Effector memory CD8-positive, alpha-beta T cell (primary cell): ENCODE measurements at regions not wholly inside any gene's neighbourhood (a gene's known extent, or its start where the extent isn't known, plus 50 kb on each side); places are given as distances from the start of the nearest gene placed in this dataset.
A peak's percentile ranks its signal among the peaks of the same experiment; 100 is the strongest.

ENCODE experiments used
- ATAC-seq: fragments of 150-1000 bp; cut with Tn5 transposase; replicated peaks from 2 replicates; pipeline ENCODE4 v1.10.0; 2021; ENCODE audit warnings: mild to moderate bottlenecking, moderate library complexity
- DNase-seq, 3 experiments: peaks; one replicate each; pipeline ENCODE4 v3.0.0; 2021
- H3K27ac Mint-ChIP-seq, 2 donors: one replicate each; pipeline ENCODE4 v1.8.0; 2022; ENCODE audit warnings: mild to moderate bottlenecking in 2 of 2, mixed read lengths in 2 of 2, moderate library complexity in 2 of 2
- H3K27me3 Mint-ChIP-seq, 2 donors: one replicate each; pipeline ENCODE4 v1.8.0; 2022; ENCODE audit warnings: mixed read lengths in 2 of 2
- H3K36me3 Mint-ChIP-seq: one replicate; pipeline ENCODE4 v1.8.0; 2022; ENCODE audit warnings: mild to moderate bottlenecking, moderate library complexity, mixed read lengths; ENCODE audit not compliant: insufficient read depth
- H3K4me1 Mint-ChIP-seq, 2 donors: one replicate each; pipeline ENCODE4 v1.8.0; 2022; ENCODE audit warnings: low read depth in 2 of 2, mixed read lengths in 2 of 2
- H3K4me3 Mint-ChIP-seq, 2 donors: one replicate each; pipeline ENCODE4 v1.8.0; 2022; ENCODE audit warnings: mild to moderate bottlenecking in 2 of 2, mixed read lengths in 2 of 2, moderate library complexity in 2 of 2
- H3K9me3 Mint-ChIP-seq, 2 donors: one replicate each; pipeline ENCODE4 v1.8.0; 2022; ENCODE audit warnings: mixed read lengths in 2 of 2

GRCh38 chr7:140232957-140233917, 56.5 kb upstream of the KDM7A start:
- ATAC-seq, result no peak
- H3K4me3 Mint-ChIP-seq, result peak overlapping the region in 1 of 2 donors; percentile 88
- peak overlapping the region in 1 of 2 donors; percentile 49 for H3K27ac Mint-ChIP-seq
- H3K27me3 Mint-ChIP-seq, result no peaks in the 10 kb centered on the region
- peaks cover 20 to 24% of the 10 kb centered on the region in 2 donors for H3K4me1 Mint-ChIP-seq
- peaks cover 29% of the 10 kb centered on the region for H3K36me3 Mint-ChIP-seq
- DNase-seq, result no peak
- no peaks in the 10 kb centered on the region for H3K9me3 Mint-ChIP-seq

GRCh38 chr7:140231771-140232491, 55.1 kb upstream of the KDM7A start:
- H3K27me3 Mint-ChIP-seq, result no peaks in the 10 kb centered on the region
- H3K36me3 Mint-ChIP-seq, result peaks cover 29% of the 10 kb centered on the region
- ATAC-seq (no peak), DNase-seq (no peak)
- no peaks in the 10 kb centered on the region for H3K9me3 Mint-ChIP-seq
- peak overlapping the region; percentile 97 to 100 for H3K27ac Mint-ChIP-seq
- peak overlapping the region; percentile 88 to 92 for H3K4me3 Mint-ChIP-seq
- peaks cover 20 to 27% of the 10 kb centered on the region in 2 donors for H3K4me1 Mint-ChIP-seq

DNA sequence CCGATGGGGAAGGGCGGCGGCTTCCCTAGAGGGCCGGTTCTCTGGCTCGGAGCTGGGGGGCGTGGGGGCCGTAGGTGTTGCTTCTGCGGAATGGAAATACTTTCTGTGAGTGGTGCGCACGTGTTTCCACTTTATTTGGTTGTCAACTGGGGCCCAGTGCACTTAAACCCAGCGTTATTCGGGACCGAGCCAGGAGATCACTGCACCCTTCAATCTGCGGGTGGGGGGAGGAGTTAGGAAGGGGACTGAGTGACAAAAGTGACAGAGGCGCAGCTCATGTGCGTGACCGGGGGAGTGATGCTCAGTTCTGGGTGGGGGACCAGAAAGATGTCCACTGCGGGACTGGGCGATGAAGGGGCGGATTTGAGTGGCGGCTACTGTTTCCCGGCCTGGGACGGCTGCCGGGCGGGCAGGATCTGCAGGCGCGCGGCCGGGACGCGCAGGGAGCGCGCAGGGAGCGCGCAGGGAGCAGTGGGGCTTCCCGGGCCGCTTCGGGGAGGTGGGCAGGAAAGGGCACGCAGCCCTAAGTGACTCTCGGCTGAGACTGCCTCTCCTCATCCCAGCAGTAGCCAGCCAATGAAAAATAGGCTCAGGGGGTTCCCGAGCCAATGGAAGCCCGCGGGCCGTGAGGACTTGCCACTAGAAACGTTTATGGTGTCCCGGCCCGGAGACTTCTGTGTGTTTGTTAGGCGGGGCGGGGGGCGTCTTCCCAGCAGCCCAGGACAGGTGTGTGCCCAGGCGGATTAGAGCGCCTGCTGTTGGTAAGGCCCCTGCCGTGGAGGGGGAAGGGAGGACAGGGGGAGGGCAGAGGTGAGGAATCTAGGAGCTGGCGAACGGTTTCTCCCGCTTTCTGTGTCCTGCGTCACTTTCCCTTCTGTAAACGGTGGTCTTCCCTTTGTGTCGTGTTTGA, 54.3 kb upstream of the KDM7A start:
- H3K36me3 Mint-ChIP-seq, result peaks cover 29% of the 10 kb centered on the region
- DNase-seq (peak in 2 of 3 experiments; percentile 13 to 41), ATAC-seq (peak; percentile 28)
- H3K4me1 Mint-ChIP-seq, result peaks cover 24 to 33% of the 10 kb centered on the region in 2 donors
- peak overlapping the region; percentile 88 to 92 for H3K4me3 Mint-ChIP-seq
- no peaks in the 10 kb centered on the region for H3K9me3 Mint-ChIP-seq
- no peaks in the 10 kb centered on the region for H3K27me3 Mint-ChIP-seq
- H3K27ac Mint-ChIP-seq, result peak overlapping the region; percentile 97 to 100

DNA sequence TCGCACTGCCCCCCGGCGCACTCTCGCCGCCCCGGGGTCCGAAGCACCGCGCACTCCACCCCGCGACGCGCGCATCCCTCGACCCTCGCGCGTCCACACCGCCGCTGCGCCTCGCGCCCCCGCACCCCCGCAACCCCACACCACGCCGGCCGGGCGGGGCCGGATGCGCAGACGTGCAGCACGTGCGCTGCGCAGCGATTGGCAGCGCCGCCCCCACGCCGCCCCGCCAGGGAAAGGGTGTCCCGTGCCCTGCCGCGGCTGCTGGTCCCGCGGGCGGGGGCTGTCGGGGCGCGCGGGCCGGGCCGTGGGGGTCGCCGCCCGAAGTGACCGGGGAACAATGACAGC, 53.7 kb upstream of the KDM7A start:
- ATAC-seq (peak; percentile 69), DNase-seq (peak; percentile 73 to 76 (median 76))
- Mint-ChIP-seq H3K27ac (peak overlapping the region; percentile 97 to 100), H3K36me3 (peaks cover 29% of the 10 kb centered on the region), H3K4me3 (peak overlapping the region; percentile 88 to 92), H3K27me3 (no peaks in the 10 kb centered on the region), H3K9me3 (no peaks in the 10 kb centered on the region), H3K4me1 (peaks cover 31 to 39% of the 10 kb centered on the region in 2 donors)

GRCh38 chr7:140229591-140230515, 53.1 kb upstream of the KDM7A start:
- Mint-ChIP-seq H3K4me1 (peaks cover 31 to 42% of the 10 kb centered on the region in 2 donors), H3K4me3 (peak overlapping the region; percentile 88 to 92), H3K27ac (peak overlapping the region; percentile 97 to 100), H3K9me3 (no peaks in the 10 kb centered on the region), H3K36me3 (peaks cover 29% of the 10 kb centered on the region), H3K27me3 (no peaks in the 10 kb centered on the region)
- DNase-seq (peak; percentile 59 to 69 (median 60)), ATAC-seq (peak; percentile 61)

DNA sequence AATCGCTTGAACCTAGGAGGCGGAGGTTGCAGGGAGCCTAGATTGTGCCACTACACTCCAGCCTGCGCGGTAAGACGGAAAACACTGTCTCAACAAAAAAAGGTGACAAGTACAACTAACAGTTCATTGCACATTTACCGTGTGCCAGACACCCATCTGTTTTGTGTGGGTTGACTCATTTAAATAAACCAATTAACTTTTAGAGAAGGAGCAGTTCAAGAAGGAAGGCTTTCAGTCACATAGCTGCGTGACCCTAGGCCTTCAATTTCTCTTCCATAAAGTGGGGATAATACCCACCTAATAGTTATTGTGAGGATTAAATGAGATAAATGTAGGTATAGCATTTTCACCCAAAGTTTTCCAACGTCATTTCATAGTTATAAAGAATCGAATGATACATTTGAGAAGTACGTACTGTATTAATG, 52.3 kb upstream of the KDM7A start:
- ATAC-seq (peak; percentile 15), DNase-seq (peak in 2 of 3 experiments; percentile 20 to 36)
- Mint-ChIP-seq H3K4me3 (peak overlapping the region; percentile 88 to 92), H3K27ac (peak overlapping the region; percentile 97 to 100), H3K4me1 (peaks cover 33 to 47% of the 10 kb centered on the region in 2 donors), H3K9me3 (no peaks in the 10 kb centered on the region), H3K27me3 (no peaks in the 10 kb centered on the region), H3K36me3 (peaks cover 29% of the 10 kb centered on the region)
